ENCODE measurements at regions not wholly inside any gene's neighbourhood (a gene's known extent, or its start where the extent isn't known, plus 50 kb on each side); places are given as distances from the start of the nearest gene placed in this dataset.
"Not testable (repeated sequence)": the region's sequence is repeated elsewhere in the genome, so short reads cannot be mapped to it uniquely, and the experiment has no call there.

DNA sequence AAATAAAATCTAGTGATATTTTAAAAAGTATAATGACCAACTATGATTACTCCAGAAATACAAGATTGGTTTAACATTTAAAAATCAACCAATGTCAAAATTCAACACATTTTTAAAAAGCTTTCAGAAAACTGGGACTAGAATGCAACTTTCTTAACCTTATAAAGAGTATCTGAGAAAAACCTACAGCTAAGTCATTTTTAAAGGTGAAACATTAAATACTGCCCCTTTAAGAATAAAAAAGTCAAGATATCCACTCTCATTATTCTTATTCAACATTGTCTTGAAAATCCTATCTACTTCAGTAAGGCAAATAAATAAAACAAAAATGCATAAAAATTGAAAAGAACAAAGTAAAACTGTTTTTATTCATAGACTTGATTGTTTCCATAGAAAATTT is 673.2 kb downstream of the UQCRFS1 start:
- TF ChIP-seq, protein P1, sequence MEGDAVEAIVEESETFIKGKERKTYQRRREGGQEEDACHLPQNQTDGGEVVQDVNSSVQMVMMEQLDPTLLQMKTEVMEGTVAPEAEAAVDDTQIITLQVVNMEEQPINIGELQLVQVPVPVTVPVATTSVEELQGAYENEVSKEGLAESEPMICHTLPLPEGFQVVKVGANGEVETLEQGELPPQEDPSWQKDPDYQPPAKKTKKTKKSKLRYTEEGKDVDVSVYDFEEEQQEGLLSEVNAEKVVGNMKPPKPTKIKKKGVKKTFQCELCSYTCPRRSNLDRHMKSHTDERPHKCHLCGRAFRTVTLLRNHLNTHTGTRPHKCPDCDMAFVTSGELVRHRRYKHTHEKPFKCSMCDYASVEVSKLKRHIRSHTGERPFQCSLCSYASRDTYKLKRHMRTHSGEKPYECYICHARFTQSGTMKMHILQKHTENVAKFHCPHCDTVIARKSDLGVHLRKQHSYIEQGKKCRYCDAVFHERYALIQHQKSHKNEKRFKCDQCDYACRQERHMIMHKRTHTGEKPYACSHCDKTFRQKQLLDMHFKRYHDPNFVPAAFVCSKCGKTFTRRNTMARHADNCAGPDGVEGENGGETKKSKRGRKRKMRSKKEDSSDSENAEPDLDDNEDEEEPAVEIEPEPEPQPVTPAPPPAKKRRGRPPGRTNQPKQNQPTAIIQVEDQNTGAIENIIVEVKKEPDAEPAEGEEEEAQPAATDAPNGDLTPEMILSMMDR (IDR thresholded peaks at IDR 0.05), result no peak
- peaks cover 0 to 15% of the 10 kb centered on the region in 2 donors for H3K9me3 ChIP-seq
- intact Hi-C loops (cut with DNase I), result no loop called here
- H3K27me3 ChIP-seq, result no peaks in the 10 kb centered on the region
- H3K27ac ChIP-seq, result no peak overlapping the region
- ATAC-seq (no peak), DNase-seq (no peak)
- no peak overlapping the region for H3K4me3 ChIP-seq
- no peaks in the 10 kb centered on the region for H3K36me3 ChIP-seq
- no peaks in the 10 kb centered on the region for H3K4me1 ChIP-seq

DNA sequence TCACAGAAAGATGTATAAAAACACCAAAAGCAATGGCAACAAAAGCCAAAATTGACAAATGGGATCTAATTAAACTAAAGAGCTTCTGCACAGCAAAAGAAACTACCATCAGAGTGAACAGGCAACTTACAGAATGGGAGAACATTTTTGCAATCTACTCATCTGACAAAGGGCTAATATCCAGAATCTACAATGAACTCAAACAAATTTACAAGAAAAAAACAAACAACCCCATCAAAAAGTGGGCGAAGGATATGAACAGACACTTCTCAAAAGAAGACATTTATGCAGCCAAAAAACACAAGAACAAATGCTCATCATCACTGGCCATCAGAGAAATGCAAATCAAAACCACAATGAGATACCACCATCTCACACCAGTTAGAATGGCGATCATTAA is 674.4 kb downstream of the UQCRFS1 start:
- H3K4me3 ChIP-seq; H3K4me1 ChIP-seq; DNase-seq; intact Hi-C loops (cut with DNase I); H3K27ac ChIP-seq; H3K36me3 ChIP-seq; H3K27me3 ChIP-seq; ATAC-seq: not testable (repeated sequence)
- H3K9me3 ChIP-seq, result peaks cover 0 to 15% of the 10 kb centered on the region in 2 donors

DNA sequence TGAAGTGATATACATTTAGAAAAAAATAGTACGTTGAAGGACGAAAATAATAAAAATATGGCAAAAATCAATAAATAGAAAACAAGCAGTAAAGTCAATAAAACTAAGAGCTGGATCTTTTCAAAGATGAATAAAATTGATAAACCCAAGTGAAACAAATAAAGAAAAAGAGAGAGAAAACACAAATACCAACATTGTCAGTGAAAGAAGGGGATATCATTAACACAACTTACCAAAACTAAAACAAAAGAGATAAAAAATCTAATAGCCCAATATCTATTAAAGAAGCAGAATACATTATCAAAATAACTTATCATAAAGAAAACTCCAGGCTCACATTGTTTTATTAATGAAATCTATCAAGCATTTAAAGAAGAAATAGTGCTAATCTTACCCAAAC is 675.1 kb downstream of the UQCRFS1 start:
- H3K4me3 ChIP-seq, result no peak overlapping the region
- no peak for DNase-seq
- ATAC-seq, result no peak
- no peaks in the 10 kb centered on the region for H3K36me3 ChIP-seq
- peaks cover 0 to 15% of the 10 kb centered on the region in 2 donors for H3K9me3 ChIP-seq
- no peaks in the 10 kb centered on the region for H3K4me1 ChIP-seq
- no peak overlapping the region for H3K27ac ChIP-seq
- TF ChIP-seq, protein P1 (IDR thresholded peaks at IDR 0.05), result no peak
- H3K27me3 ChIP-seq, result no peaks in the 10 kb centered on the region
- intact Hi-C loops (cut with DNase I), result no loop called here

DNA sequence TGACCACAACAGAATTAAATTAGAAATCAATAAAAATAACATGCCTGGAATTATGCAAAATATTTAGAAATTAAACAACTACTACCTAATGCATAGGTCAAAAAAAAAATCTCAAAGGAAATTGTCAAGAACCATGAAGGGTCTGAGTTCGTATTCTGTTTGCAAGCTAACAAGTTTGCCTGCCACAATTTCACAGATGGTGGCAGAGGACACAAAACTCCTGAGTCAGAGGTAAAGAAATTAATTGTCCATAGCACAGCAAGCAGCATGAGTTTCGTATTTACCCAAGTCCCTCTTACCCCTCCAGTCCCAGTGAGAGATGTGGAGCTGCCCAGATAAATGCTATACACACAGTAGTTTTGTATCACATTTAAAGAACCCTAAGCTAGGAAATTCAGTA is 675.9 kb downstream of the UQCRFS1 start:
- Histone ChIP-seq H3K27me3 (no peaks in the 10 kb centered on the region), H3K4me3 (no peak overlapping the region), H3K9me3 (peaks cover 0 to 15% of the 10 kb centered on the region in 2 donors), H3K27ac (no peak overlapping the region), H3K36me3 (no peaks in the 10 kb centered on the region), H3K4me1 (no peaks in the 10 kb centered on the region)
- ATAC-seq, result no peak
- DNase-seq, result no peak
- intact Hi-C loops (cut with DNase I), result no loop called here
- TF ChIP-seq, protein P1 (IDR thresholded peaks at IDR 0.05), result no peak

DNA sequence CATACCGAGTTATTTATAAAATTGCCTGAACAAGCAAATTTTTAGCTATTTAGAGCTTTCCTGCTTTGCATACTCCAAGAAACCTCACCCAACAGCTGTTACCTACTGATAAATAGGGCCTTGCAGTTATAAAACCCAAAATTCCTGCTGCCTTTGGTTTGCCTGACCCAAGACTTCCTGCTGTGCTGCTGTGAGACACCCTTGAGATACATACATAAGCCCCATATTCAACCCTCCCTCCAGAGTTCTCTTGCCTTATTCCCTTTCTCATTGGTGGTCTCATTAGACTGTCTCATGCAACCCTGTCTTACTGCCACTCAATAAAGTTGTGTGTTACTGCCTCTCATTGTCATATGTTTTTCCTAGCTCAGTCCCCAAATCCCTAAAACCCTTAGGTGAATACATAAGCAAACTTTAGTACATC is 677.6 kb downstream of the UQCRFS1 start:
- TF ChIP-seq, protein P1 (IDR thresholded peaks at IDR 0.05), result no peak
- no peaks in the 10 kb centered on the region for H3K36me3 ChIP-seq
- H3K4me3 ChIP-seq, result no peak overlapping the region
- no peaks in the 10 kb centered on the region for H3K27me3 ChIP-seq
- DNase-seq (no peak), ATAC-seq (no peak)
- no peaks in the 10 kb centered on the region for H3K4me1 ChIP-seq
- H3K27ac ChIP-seq, result no peak overlapping the region
- intact Hi-C loops (cut with DNase I), result no loop called here
- peaks cover 0 to 15% of the 10 kb centered on the region in 2 donors for H3K9me3 ChIP-seq

DNA sequence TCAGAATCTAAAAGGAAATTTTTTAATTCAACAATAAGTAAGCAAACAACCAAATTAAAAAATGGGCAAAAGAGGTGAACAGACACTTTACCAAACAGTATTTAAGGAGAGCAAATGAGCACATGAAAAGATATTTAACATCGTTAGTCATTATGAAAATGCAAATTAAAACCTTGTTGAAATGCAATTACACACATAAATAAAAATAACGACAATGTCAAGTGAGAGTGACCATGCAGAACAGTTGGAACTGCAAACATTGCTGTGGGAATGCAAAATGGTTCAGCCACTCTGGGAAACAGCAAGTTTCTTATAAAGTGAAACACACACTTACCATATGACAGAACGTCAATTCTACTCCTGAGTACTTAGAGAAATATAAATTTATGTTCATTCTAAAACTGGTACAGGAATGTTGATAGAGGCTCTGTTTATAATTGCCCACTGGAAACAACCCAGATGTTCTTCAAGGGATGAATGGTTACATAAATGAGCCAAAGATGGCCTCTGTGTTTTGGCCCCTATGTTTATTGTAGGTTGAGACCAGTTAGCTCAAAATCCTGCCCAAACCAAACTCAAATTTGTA is 678.1 kb downstream of the UQCRFS1 start:
- H3K4me3 ChIP-seq, result no peak overlapping the region
- DNase-seq (no peak), ATAC-seq (no peak)
- peaks cover 0 to 15% of the 10 kb centered on the region in 2 donors for H3K9me3 ChIP-seq
- intact Hi-C loops (cut with DNase I), result no loop called here
- TF ChIP-seq, protein P1 (IDR thresholded peaks at IDR 0.05), result no peak
- no peaks in the 10 kb centered on the region for H3K4me1 ChIP-seq
- no peak overlapping the region for H3K27ac ChIP-seq
- no peaks in the 10 kb centered on the region for H3K36me3 ChIP-seq
- no peaks in the 10 kb centered on the region for H3K27me3 ChIP-seq

Data from left lung (tissue), 4 donors.